Liver (tissue), 8 donors: ENCODE measurements at regions not wholly inside any gene's neighbourhood (a gene's known extent, or its start where the extent isn't known, plus 50 kb on each side); places are given as distances from the start of the nearest gene placed in this dataset.

Source experiments
- DNase-seq: peaks from one replicate; pipeline ENCODE4 v3.0.0-alpha.2; 2017; ENCODE audit warnings: low spot score
- H3K27ac ChIP-seq, 2 donors: one replicate each; pipeline ENCODE4 v1.7.0; 2013; ENCODE audit warnings: inconsistent platforms in 2 of 2, low read length in 2 of 2, control low read depth in 1 of 2, low read depth in 1 of 2, mild to moderate bottlenecking in 1 of 2
- H3K27me3 ChIP-seq, 4 donors: one replicate each; pipeline versions ENCODE4 v1.6.1 to v1.7.0; 2013; ENCODE audit warnings: low read length in 3 of 4, inconsistent platforms in 1 of 4, mild to moderate bottlenecking in 1 of 4, moderate library complexity in 1 of 4; ENCODE audit not compliant: control insufficient read depth in 4 of 4, insufficient read depth in 4 of 4
- H3K36me3 ChIP-seq, 4 donors: one replicate each; pipeline versions ENCODE4 v1.6.1 to v1.7.0; 2013; ENCODE audit warnings: low read length in 3 of 4, mild to moderate bottlenecking in 3 of 4, low read depth in 1 of 4, moderate library complexity in 1 of 4; ENCODE audit not compliant: control insufficient read depth in 4 of 4, insufficient read depth in 3 of 4
- H3K4me1 ChIP-seq, 4 donors: one replicate each; pipeline versions ENCODE4 v1.6.1 to v1.7.0; 2013; ENCODE audit warnings: low read length in 3 of 4, mild to moderate bottlenecking in 3 of 4, moderate library complexity in 1 of 4; ENCODE audit not compliant: control insufficient read depth in 4 of 4, insufficient read depth in 4 of 4
- H3K4me3 ChIP-seq, 3 donors: one replicate each; pipeline versions ENCODE4 v1.6.1 to v1.7.0; 2013; ENCODE audit warnings: low read length in 3 of 3, control low read depth in 1 of 3, low read depth in 1 of 3, mild to moderate bottlenecking in 1 of 3
- H3K9ac ChIP-seq, 2 donors: one replicate each; pipeline ENCODE4 v1.7.0; 2013; ENCODE audit warnings: low read length in 2 of 2, mild to moderate bottlenecking in 2 of 2, moderate library complexity in 2 of 2, control low read depth in 1 of 2, low read depth in 1 of 2
- H3K9me3 ChIP-seq, 4 donors: one replicate each; pipeline versions ENCODE4 v1.6.1 to v1.7.0; 2013; ENCODE audit warnings: low read length in 3 of 4; ENCODE audit not compliant: control insufficient read depth in 4 of 4
- EGR1 ChIP-seq, 2 donors: IDR thresholded peaks; 2 replicates each; pipeline ENCODE4 v1.6.1; 2016 to 2018; ENCODE audit warnings: antibody characterized with exemption in 2 of 2, low read depth in 2 of 2
- FOXA1 ChIP-seq: IDR thresholded peaks from 2 replicates; pipeline ENCODE4 v1.6.1; 2016; ENCODE audit warnings: antibody characterized with exemption
- FOXA2 ChIP-seq: IDR thresholded peaks from 2 replicates; pipeline ENCODE4 v1.6.1; 2016; ENCODE audit warnings: antibody characterized with exemption
- GABPA ChIP-seq, 2 donors: IDR thresholded peaks in 1 of 2; conservative IDR thresholded peaks in 1 of 2; 2 replicates each; pipeline ENCODE4 v1.6.1; 2016; ENCODE audit warnings: antibody characterized with exemption in 2 of 2, mild to moderate bottlenecking in 1 of 2, moderate library complexity in 1 of 2
- HNF4A ChIP-seq, 2 donors: conservative IDR thresholded peaks; 2 replicates each; pipeline ENCODE4 v1.6.1; 2016; ENCODE audit warnings: antibody characterized with exemption in 2 of 2, mild to moderate bottlenecking in 2 of 2
- HNF4G ChIP-seq: IDR thresholded peaks from 2 replicates; pipeline ENCODE4 v1.6.1; 2016; ENCODE audit warnings: antibody characterized with exemption
- JUND ChIP-seq, 2 donors: IDR thresholded peaks; 2 replicates each; pipeline ENCODE4 v1.6.1; 2016; ENCODE audit warnings: antibody characterized with exemption in 2 of 2
- NR2F2 ChIP-seq: IDR thresholded peaks from 2 replicates; pipeline ENCODE4 v1.6.1; 2016; ENCODE audit warnings: antibody characterized with exemption
- RAD21 ChIP-seq, 2 donors: IDR thresholded peaks; 2 replicates each; pipeline ENCODE4 v1.6.1; 2016; ENCODE audit warnings: antibody characterized with exemption in 2 of 2, mild to moderate bottlenecking in 2 of 2
- SP1 ChIP-seq: IDR thresholded peaks from 2 replicates; pipeline ENCODE4 v1.6.1; 2018; ENCODE audit warnings: antibody characterized with exemption, mild to moderate bottlenecking
- YY1 ChIP-seq: IDR thresholded peaks from 2 replicates; pipeline ENCODE4 v1.6.1; 2016; ENCODE audit warnings: antibody characterized with exemption, mild to moderate bottlenecking
- WGBS: extraction: QIAGEN DNeasy Blood & Tissue Kit; methylation state at CpG from one replicate; pipeline ENCODE4 v1.1.7; 2013; 5-methylcytosine and 5-hydroxymethylcytosine counted together
- TF ChIP-seq, protein P1 (sequence below): IDR thresholded peaks from 2 replicates; pipeline ENCODE4 v1.6.1; 2016; ENCODE audit warnings: antibody characterized with exemption
- TF ChIP-seq, protein P2 (sequence below): IDR thresholded peaks from 2 replicates; pipeline ENCODE4 v1.6.1; 2016; ENCODE audit warnings: antibody characterized with exemption
- TF ChIP-seq, protein P3 (sequence below): IDR thresholded peaks from 2 replicates; pipeline ENCODE4 v1.6.1; 2016; ENCODE audit warnings: antibody characterized with exemption
- TF ChIP-seq, protein P4 (sequence below): fragments of 150-350 bp; IDR thresholded peaks from 2 replicates; pipeline ENCODE4 v1.5.1; 2017; ENCODE audit warnings: improper control_type of control experiment, low read depth, low read length; ENCODE audit not compliant: missing input control
- donor health status: healthy.
- donor health status: healthy.
- donor health status: healthy.
- donor health status: healthy.
- donor health status: healthy.

DNA sequence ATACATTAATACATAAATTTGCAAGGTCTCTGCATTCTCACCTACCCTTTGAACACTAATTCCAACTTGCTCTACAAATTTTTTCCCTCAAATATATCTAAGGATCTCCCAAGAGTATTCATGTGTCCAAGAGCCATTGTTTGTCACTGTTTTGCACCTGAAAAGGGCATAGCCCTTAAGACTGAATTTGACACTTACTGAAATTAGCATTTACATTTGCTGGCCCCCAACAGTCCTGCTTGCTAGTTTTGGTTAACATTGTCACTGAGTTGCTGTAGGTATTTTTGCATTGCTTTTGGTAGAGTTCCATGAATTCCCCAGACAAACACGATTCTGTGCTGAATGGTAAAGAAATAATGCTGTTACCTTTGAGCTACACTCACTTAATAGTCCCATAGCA lies 57.3 kb downstream of the KCNA4 start:
- Histone ChIP-seq H3K27me3 (no peaks in the 10 kb centered on the region), H3K36me3 (no peaks in the 10 kb centered on the region), H3K9me3 (no peaks in the 10 kb centered on the region), H3K4me3 (no peak overlapping the region), H3K9ac (no peak overlapping the region), H3K4me1 (no peaks in the 10 kb centered on the region), H3K27ac (no peak overlapping the region)
- TF ChIP-seq HNF4A (conservative IDR thresholded peaks at IDR 0.05) (no peak), RAD21 (IDR thresholded peaks at IDR 0.05) (no peak)
- no peak for DNase-seq
- WGBS = 17% methylated on average over 1 of the region's 1 CpG

DNA sequence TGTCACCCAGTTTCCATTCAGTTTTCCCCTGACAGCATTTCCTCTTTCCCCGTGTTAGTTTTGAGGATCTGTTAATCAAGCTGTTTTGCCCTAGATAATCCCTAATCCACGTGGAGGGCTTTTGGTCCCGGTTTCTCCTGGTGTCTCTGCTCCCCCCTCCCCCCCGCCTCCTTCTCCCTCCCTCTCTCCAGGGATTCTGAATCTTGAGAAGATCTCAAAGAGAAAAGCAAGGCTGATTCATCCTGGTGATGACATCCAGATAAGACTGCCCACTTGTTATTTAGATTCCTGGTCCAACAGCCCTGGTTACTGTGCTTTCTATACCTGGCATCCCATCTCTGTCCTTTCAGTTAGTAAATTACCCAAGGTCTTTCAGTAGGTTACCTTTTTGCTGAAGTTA lies 59.4 kb downstream of the KCNA4 start:
- no peak for DNase-seq
- H3K9me3 ChIP-seq = no peaks in the 10 kb centered on the region
- WGBS = 12% methylated on average over 4 of the region's 4 CpGs
- TF ChIP-seq, protein P1, sequence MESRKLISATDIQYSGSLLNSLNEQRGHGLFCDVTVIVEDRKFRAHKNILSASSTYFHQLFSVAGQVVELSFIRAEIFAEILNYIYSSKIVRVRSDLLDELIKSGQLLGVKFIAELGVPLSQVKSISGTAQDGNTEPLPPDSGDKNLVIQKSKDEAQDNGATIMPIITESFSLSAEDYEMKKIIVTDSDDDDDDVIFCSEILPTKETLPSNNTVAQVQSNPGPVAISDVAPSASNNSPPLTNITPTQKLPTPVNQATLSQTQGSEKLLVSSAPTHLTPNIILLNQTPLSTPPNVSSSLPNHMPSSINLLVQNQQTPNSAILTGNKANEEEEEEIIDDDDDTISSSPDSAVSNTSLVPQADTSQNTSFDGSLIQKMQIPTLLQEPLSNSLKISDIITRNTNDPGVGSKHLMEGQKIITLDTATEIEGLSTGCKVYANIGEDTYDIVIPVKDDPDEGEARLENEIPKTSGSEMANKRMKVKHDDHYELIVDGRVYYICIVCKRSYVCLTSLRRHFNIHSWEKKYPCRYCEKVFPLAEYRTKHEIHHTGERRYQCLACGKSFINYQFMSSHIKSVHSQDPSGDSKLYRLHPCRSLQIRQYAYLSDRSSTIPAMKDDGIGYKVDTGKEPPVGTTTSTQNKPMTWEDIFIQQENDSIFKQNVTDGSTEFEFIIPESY = no peak
- TF ChIP-seq, protein P2, sequence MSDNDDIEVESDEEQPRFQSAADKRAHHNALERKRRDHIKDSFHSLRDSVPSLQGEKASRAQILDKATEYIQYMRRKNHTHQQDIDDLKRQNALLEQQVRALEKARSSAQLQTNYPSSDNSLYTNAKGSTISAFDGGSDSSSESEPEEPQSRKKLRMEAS = no peak
- TF ChIP-seq YY1 (no peak), GABPA (IDR thresholded peaks at IDR 0.05 in 1 of 2, conservative IDR thresholded peaks at IDR 0.05 in 1 of 2) (no peak), NR2F2 (no peak), HNF4A (conservative IDR thresholded peaks at IDR 0.05) (no peak), JUND (IDR thresholded peaks at IDR 0.05) (no peak), HNF4G (no peak)
- no peaks in the 10 kb centered on the region for H3K36me3 ChIP-seq
- no peaks in the 10 kb centered on the region for H3K27me3 ChIP-seq
- H3K4me1 ChIP-seq = no peaks in the 10 kb centered on the region
- no peak overlapping the region for H3K4me3 ChIP-seq
- no peak overlapping the region for H3K27ac ChIP-seq
- H3K9ac ChIP-seq = no peak overlapping the region

DNA sequence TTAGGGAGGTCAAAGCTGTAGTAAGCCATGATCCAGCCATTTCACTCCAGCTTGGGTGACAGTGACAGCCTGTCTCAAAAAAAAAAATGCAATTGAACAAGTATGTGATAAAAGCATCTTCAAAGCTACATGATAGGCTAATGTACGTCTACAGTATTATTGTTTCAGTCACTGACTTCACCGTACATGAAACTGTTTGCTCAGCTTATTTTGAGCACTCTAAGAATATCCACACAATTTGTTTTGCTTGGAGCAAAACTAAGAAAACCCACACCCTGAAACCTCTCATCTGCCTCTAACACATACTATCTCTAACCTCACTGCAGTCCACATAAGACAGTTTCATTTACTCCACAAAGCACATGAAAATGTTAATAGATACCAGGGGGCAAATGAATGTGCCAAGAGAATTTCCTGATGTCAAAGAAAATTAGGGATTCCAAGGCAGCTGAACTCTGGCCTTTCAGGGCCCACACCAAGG lies 60.7 kb downstream of the KCNA4 start:
- no peak for TF ChIP-seq HNF4A (conservative IDR thresholded peaks at IDR 0.05)
- no peak for TF ChIP-seq EGR1 (IDR thresholded peaks at IDR 0.05; ENCODE audit: low read depth in 2 of 2)
- TF ChIP-seq, protein P3, sequence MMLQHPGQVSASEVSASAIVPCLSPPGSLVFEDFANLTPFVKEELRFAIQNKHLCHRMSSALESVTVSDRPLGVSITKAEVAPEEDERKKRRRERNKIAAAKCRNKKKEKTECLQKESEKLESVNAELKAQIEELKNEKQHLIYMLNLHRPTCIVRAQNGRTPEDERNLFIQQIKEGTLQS = no peak
- no peak for TF ChIP-seq YY1
- TF ChIP-seq FOXA1 = no peak
- TF ChIP-seq JUND (IDR thresholded peaks at IDR 0.05) = no peak
- TF ChIP-seq, protein P4, sequence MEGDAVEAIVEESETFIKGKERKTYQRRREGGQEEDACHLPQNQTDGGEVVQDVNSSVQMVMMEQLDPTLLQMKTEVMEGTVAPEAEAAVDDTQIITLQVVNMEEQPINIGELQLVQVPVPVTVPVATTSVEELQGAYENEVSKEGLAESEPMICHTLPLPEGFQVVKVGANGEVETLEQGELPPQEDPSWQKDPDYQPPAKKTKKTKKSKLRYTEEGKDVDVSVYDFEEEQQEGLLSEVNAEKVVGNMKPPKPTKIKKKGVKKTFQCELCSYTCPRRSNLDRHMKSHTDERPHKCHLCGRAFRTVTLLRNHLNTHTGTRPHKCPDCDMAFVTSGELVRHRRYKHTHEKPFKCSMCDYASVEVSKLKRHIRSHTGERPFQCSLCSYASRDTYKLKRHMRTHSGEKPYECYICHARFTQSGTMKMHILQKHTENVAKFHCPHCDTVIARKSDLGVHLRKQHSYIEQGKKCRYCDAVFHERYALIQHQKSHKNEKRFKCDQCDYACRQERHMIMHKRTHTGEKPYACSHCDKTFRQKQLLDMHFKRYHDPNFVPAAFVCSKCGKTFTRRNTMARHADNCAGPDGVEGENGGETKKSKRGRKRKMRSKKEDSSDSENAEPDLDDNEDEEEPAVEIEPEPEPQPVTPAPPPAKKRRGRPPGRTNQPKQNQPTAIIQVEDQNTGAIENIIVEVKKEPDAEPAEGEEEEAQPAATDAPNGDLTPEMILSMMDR = no peak
- no peak for TF ChIP-seq GABPA (IDR thresholded peaks at IDR 0.05 in 1 of 2, conservative IDR thresholded peaks at IDR 0.05 in 1 of 2)
- no peak for TF ChIP-seq FOXA2
- no peak for TF ChIP-seq RAD21 (IDR thresholded peaks at IDR 0.05)
- TF ChIP-seq HNF4G = no peak
- TF ChIP-seq SP1 = no peak
- no peaks in the 10 kb centered on the region for H3K4me1 ChIP-seq

More for the DNA sequence above, 60.7 kb downstream of the KCNA4 start:
- Histone ChIP-seq H3K9me3 (no peaks in the 10 kb centered on the region), H3K27me3 (no peaks in the 10 kb centered on the region), H3K4me3 (no peak overlapping the region), H3K27ac (no peak overlapping the region), H3K36me3 (no peaks in the 10 kb centered on the region), H3K9ac (no peak overlapping the region)
- no peak for DNase-seq
- WGBS = 76% methylated on average over 2 of the region's 2 CpGs
